Inflammatory macrophage (primary cell): ENCODE measurements at regions not wholly inside any gene's neighbourhood (a gene's known extent, or its start where the extent isn't known, plus 50 kb on each side); places are given as distances from the start of the nearest gene placed in this dataset.
"Not testable (repeated sequence)": the region's sequence is repeated elsewhere in the genome, so short reads cannot be mapped to it uniquely, and the experiment has no call there.

Source experiments
- DNase-seq, 2 donors: peaks; one replicate each; pipeline ENCODE4 v3.0.0-alpha.2; 2020 to 2022

DNA sequence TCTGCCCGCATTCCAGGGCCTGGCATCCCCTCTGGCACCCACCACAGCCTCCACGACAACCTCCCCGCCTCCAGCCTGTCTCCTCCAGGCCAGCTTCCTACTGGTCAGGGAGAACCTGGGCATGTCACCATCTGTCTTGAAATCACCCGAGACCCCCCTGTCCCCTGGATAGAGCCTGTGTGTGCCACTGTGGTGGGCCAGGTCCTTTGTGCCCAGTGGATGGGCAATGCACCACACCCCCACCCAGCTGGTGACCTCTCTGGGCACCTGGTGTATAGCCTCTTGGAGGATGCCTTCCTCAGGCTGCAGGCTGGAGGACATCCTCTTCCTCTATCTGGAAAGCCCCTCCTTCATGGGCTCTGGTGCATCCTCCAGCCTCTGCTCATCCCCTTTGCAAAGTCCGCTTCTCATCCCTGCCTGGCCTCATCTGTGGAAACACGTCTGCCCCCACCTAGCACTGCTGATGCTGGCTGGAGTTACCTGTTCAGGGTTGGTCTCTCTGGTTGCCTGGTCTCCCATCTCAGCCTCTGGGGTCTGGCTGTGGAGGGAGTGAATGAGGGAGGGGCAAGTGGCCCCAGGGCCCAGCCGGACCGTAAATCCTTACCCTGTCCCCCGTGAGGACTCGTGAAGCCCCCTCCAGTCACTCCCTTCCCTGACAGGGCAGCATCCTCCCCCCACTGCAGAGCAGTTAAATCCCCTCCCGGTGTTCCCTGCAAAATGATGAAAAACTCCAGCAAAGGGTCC is 589.6 kb downstream of the TBC1D22A start:
- no peak for DNase-seq

DNA sequence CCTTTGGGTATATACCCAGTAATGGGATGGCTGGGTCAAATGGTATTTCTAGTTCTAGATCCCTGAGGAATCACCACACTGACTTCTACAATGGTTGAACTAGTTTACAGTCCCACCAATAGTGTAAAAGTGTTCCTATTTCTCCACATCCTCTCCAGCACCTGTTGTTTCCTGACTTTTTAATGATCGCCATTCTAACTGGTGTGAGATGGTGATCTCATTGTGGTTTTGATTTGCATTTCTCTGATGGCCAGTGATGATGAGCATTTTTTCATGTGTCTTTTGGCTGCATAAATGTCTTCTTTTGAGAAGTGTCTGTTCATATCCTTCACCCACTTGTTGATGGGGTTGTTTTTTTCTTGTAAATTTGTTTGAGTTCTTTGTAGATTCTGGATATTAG is 583.8 kb downstream of the TBC1D22A start:
- DNase-seq = not testable (repeated sequence)

DNA sequence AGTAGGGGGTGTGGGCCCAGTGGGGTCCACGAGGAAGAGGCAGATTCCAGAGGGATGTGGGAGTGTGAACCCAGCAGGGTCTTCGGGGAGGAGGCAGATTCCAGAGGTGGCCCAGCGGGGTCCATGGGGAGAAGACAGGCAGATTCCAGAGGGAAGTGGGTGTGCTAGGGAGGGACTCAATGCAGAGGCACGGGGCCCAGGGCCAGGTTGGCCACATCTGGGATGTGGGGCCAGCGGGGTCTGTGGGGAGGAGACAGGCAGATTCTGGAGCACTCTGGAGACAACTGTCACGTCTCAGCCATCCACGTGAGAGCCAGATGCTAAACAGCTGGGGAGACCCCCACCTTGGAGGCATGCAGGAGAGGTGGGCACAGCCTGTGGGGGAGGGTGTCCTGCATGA is 582.6 kb downstream of the TBC1D22A start:
- DNase-seq = no peak

DNA sequence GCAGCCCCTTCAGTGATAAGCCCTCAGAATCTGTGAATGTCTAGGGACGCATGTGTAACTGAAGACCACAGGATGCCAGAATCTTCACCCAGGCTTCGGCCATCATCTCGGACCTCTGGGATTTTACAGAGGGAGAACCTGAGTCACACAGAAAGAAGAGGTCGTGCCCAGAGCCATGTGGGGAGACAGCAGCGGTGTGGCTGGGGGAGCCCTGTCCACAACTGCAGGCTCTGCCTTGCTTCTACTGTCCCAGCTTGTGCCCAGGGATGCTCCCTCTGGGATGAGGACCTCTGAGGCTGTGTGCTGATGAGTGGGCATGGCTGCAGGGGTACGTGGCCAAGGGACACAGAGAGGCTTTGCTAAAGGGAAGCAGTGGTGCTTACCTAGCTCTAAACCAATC is 582.0 kb downstream of the TBC1D22A start:
- DNase-seq = no peak

DNA sequence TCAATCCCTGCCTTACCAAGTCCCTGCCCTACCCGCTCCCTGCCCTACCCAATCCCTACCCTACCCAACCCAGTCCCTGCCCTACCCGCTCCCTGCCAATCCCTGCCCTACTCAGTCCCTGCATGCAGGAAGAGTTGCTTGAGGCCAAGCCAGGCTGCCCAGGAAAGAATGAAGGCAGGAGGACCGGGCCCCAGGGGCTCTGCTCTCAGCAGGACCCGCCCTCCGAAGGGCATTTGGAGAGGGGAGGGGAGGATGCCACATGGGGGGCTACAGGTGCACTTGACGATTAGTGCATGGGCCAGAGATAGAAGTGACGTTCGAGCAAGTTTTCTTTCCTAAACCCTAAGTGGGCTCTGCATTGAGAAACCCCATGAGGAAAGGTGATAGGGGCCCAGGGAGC is 581.2 kb downstream of the TBC1D22A start:
- DNase-seq = no peak

DNA sequence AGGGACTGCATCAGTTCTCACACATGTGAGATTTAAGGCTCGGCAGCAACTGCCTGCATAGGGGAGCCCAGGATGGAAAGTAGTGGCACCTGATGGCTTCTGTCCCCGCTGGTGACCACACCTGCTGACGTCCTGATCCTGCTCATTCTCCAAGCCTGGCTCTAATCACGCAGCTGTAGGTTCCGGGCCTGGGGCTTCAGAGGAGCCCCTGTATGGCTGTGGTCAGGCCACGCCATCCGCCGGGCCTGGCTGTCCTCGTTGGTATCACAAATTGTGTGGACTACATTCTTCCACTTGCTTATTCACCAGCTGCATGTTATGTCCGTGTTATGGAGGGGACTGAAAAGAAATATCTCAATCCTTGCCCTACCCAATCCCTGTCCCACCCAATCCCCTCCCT is 580.0 kb downstream of the TBC1D22A start:
- no peak for DNase-seq

DNA sequence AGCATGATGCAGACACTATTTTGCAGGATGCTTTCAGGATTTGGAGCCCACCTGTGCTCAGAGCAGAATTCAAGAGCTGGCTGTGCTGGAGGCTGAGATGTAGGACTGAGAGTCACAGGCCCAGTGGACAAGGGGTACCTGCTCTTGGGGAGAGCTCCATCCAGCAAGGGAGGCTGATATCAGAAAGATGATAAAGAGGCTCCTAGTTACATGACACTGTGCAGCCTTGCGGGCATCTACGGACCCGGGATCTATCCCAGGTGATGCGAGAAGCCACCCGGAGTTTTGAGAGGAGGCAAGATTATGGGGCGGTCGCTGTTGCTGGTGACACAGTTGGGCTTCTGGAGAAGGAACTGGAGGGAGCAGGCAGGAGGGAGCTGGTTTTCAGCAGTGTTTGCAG is 579.0 kb downstream of the TBC1D22A start:
- no peak for DNase-seq

DNA sequence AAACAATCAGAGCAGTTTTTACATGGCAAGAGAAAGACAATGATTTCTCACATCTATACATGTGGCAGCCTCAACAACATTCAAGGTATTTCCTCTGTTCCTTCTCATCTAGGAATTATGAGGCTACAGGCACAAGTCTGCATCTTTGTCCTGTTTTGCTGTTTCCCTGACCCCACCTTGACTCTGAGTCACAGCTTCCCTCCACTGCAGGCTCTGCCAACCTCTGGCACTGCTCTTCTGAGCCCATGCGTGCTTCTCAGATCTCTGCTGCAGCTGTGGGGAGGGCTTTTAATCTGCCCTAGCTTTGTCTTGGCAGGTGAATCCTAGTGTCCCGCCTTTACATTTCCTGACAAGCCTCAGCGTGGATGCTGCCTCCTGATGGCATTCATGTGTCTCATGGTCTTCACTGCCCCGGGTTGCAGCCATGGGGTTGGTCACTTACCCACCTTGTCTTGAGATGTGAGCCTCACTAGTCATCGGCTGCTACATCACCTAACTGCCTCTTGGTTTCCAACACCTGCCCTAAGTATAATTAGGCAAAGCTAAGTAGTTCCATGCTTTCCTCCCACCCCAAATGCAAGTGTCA is 578.5 kb downstream of the TBC1D22A start:
- no peak for DNase-seq

DNA sequence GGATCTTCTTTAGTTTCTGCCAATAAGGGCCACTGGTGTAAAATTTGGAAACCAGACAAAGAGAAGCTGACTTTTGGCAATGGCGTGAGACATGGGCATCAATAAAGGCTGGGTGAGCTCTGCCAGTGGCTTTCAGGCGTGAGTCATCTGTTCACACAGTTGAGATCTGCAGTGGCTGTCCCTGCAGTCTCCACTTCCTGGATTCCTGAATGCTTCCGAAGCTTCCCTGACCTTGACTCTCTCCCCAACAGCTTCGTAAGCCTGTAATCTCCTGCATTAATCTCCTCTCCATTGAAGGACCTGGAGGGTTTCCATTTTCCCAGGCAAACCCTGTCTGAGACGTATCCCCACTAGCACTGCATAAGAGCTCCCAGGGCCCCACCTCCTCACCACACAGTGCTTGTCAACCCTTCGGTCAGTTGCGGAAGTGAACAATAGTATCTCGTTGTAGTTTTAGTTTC is 574.7 kb downstream of the TBC1D22A start:
- DNase-seq = no peak

DNA sequence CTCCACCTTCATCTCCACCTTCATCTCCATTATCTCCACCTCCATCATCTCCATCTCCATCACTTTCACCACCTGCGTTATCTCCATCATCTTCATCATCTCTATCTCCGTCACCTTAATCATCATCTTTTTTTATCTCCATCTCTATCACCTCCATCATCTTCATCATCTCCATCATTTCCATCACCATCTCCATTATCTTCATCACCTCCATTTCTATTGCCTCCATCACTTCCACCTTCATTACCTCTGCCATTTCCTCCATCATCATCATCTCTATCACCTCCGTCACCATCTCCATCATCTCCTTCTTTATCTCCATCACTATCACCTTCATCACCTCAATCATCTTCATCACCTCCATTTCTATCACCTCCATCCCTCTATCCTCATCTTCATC is 573.5 kb downstream of the TBC1D22A start:
- DNase-seq = no peak

DNA sequence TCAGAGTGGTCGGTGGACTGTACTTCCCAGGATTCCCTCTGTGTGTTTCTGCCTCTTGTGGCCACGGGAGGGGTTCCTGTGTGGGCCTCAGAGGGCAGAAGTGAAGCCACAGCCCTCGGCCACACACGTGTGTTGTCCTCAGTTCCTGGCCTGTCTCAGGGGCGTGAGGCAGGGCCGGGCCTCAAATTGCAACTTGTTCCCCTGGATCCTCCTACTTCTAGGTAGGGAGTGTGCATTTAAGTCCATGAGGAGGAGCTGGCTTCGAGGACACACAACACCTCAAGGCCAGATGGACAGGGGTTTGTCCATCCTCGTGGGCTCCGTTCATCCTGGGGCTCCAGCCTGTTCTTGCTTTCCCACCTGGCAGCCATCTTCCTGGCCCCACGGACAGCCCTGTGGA is 573.0 kb downstream of the TBC1D22A start:
- DNase-seq = no peak

DNA sequence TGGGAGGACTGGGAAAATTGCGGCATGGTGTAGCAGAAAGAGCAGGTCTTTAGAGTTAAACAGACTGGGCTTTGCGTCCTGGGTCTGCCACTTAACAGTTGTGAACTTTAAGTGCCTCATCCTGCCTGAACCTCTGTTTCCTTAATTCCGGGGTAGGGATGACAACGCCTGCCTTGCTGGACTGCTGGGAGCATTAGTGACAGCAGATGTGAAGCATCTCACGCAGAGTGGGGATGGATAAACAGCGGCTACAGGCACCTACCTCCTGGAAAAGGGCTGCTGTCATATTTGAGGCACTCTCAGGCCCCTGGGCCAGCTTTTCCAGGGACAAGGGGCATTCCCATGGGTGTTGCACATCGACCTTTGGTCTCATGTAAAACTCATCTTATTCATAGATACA is 572.2 kb downstream of the TBC1D22A start:
- DNase-seq = no peak

DNA sequence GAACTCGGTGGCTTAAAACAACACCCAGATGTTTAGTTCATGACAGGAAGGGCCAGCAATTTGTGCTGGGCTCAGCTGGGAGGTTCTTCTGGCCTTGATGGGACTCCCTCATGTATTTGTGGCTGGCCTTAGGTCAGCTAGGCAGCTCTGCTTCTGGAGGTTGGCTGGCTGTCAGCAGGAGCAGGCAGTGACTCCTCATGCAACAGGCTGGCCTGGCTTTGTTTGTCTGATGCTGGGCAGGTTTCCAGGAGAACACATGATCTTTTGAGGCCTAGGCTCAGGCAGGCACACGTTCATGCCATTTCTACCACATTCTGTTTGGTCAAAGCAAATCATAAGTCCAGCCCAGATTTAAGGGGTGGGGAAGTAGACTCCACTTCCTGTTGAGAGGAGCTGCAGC is 571.2 kb downstream of the TBC1D22A start:
- no peak for DNase-seq

DNA sequence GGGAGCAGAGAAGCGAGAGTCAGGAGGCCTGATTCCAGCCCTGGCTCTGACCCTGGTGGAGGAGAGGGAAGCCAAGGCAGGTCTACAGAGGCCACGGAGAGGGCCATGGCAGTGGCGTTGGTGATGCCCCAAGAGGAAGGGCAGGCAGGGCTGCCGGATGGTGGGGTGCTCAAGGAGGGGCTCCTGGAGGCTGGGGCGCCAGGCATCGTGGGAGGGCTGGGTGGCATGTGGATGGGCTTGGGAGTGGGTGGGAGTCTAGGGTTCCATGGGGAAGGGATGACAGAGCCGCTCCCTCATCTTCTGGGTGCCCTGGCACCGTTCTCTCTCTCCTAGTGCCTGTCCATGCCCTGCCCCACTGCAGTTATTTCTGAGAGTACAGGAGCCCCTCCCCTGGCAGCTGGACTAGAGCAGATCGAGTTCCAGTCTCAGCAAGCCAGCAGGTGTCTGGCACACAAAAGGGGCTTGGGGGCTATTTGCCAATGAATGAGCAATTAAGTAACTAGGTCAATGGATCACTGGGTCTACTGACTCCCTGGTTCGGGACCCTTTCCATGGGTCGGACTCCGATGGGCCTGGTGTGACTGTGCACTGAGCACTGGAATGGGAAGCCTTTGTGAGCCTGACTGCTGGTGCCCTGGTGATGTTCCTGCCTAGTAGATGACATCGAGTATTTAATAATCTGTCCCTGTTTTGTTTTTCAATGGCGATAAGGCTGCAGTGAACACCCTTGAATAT is 570.0 kb downstream of the TBC1D22A start:
- DNase-seq = no peak

DNA sequence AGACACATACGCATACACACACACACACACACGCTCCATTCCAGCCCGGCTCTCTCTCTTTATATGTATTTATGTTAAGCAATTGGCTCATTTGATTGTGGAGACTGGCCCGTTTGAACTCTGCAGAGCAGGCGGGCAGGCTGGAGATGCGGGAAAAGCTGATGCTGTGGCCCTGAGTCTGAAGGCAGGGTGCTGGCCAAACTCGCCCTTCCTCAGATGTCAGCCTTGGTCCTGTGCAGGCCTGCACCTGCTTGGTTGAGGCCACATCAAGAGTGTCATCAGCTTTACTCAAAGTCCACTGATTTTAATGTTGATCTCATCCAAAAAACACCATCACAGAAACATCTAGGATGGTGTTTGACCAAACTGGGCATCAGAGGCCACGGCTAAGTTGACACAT is 569.3 kb downstream of the TBC1D22A start:
- DNase-seq = no peak

DNA sequence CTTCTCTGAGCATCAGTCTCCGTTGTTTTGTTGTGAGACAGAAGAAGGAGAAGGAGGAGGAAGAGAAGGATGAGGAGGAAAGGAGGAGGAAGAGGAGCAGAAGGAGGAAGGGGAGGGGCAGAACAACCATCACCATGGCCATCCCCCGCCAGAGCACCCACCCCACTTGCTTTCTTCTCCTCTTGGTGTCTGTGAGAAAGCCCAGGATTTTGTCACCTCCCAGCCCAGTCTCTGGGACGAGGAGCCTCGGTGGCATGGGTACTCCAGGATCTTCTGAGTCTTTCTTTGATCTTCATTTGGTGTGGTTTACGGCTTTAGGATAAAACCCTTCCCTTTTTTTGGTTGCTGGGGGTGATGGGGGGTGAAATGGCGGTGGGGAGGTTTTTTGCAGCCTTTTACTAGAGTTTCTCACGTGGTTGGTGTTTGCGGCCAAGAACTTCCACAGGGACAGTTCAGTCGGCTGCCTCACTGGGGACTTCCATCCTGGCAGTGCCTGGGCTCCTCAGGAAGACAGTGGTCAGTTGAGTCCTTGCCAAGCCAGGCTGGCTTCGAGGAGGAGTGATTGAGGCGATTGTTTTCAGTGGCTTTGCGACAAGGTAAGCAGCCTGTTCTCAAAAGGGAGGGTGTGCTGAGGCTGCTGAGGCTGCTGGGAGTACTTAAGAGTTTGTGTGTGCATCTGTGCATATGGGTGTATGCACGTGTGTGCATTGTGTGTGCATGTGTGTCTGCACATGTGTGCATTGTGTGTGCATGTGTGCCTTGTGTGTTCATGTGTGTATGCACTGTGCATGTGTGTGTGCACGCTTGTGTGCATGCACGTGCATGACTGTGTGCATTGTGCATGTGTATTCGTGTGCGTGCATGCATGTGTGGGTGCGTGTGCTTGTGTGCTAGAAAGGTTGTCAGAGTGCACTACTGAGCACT is 567.5 kb downstream of the TBC1D22A start:
- no peak for DNase-seq

DNA sequence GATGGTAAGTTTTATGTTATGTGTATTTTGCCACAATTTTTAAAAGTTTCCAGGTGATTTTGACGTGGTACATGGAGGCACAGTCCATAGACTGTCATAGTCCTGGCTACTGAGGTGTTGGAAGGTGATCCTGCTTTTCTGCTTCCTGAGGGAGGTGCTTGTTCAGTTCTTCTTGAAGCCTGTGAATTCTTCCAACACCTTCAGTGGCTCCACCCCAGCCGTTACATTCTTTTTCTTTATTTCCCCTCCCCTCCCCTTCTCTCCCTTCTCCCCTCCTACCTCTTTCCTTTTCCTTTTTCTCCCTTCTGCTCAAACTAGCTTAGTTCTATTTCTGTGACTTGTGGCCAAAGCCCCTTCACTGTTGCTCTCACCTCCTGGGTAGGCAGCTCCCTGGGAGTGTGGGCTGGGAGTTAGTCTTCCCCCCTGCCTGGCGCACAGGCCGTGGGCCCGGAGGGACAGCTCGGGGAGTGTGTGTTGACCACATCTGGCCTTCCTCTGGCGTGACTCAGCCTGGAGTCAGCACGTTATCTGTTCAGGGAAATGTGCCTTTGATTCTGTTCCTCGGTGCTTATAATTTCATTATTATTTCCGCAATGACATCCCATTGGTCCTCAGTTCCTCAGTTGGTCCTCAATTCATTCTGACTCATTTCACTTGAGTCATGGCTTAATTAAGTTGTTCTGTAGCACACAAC is 566.2 kb downstream of the TBC1D22A start:
- no peak for DNase-seq

DNA sequence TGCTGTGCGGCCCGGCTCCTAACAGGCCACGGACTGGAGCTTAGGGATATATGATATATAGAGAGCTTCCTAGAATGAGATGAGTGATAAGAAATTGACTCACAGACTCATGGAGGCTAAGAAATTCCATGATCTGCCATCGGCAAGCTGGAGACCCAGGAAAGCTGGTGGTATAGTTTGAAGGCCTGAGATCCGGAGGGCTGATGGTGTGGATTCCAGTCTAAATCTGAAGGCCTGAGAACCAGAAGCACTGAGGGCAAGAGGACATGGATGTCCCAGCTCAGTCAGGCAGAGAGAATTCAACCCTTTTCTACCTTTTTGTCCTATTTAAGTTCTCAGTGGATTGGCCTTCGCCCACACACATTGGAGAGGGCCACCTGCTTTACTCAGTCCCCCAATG is 564.8 kb downstream of the TBC1D22A start:
- DNase-seq = no peak

DNA sequence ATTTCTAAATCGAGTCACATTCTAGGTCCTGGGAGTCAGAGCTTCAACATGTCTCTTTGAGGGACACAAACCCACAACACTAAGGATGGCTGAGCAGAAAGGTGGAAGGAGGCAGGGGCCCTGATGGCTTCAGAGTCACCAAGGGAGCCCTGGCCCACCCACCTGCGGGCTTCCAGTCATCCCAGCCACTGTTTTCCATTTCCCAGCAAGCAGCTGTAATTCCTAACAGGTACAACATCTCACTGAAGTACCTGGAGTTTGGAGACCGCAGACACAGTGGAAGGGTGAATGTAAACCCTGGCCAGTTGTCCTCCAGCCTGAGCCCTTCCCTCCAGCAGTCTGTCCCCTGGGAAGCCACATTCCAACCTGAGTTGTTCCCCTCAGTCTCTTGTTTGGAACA is 562.8 kb downstream of the TBC1D22A start:
- DNase-seq = no peak

DNA sequence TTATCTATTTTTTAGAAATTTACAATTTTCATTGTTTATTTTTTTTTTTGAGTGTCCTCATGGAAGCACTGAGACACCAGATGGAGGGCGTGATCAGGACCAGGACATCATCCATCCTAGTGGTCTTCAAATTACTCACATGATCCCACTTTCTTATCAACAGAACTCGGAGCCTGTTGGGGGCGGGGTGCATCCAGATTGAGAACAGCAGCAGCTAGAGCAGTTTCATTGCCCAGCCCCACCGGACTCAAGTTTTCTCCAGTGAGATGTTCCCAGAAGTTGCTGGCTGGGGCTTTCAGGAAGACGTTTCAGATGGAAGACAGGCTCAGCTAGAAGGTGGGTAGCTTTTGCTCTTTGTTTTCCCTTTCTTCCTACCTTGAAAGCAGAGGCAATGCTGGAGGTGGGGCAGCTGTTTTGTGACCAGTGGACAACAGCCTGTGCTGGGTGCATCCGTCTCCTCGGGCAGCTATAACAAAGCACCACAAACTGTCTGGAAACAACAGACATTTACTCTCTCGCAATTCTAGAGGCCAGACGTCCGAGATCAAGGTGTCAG is 562.1 kb downstream of the TBC1D22A start:
- no peak for DNase-seq

DNA sequence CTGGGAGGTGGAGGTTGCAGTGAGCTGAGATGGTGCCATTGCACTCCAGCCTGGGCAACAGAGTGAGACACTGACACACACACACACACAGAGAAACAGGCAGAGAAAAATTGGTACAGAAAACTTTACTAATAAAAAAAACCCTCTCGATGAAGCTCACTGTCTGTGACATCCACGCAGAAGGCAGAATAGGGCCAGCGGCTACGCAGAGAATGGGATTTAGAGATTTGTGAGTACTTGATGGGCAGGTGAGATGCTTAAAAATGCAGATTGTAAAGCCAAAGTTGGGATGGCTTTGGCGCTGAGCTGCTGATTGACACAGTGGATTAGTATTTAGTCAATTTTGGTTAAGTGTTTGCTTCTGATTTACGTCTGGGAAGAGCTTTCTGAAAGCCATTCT is 561.1 kb downstream of the TBC1D22A start:
- no peak for DNase-seq

DNA sequence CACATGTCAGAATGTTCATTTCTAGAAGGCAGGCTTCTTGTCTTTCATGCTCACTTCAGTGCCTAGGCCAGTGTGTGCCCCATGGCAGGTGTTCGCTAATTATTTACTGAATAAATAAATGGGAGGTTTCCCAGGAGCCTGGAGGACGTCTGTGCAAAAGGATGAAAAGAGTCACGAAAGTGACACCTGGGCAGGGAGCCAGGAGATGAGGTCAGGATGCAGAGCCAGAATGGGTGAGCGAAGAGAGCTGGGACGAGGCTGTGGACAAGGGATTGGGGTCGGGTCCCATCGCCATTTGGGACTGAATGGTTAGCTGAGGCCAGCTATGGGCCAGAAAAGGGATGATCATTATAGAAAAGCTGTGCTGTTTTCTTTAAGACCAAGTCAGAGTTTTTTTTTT is 560.4 kb downstream of the TBC1D22A start:
- DNase-seq = no peak
